IMR-90 (cell line): ENCODE measurements at regions not wholly inside any gene's neighbourhood (a gene's known extent, or its start where the extent isn't known, plus 50 kb on each side); places are given as distances from the start of the nearest gene placed in this dataset.

Experiments used
- ATAC-seq: fragments of 200-7000 bp; cut with Tn5 transposase; 2 replicates; pipeline ENCODE4 v1.9.1; 2020; ENCODE audit warnings: low read depth, mild to moderate bottlenecking, moderate library complexity
- BruUV-seq: library from RNA; stranded (reverse); fragments of 400-500 nt; replicated peaks from 2 replicates; lab custom pipeline; 2021; lab: Mats Ljungman, UMichigan
- CTCF ChIA-PET: fragments of 300-600 bp; formaldehyde crosslinking; extraction: SDS; loops from one replicate; lab custom pipeline; 2021; ENCODE audit warnings: antibody characterized with exemption; lab: Yijun Ruan, JAX
- POLR2A ChIA-PET: fragments of 300-600 bp; sonication (Branson Sonifier 250); formaldehyde crosslinking; loops from one replicate; lab custom pipeline; 2022; ENCODE audit warnings: antibody characterized with exemption; ENCODE audit not compliant: unreplicated experiment; lab: Charles Lee
- DNase-seq: peaks from one replicate; pipeline ENCODE4 v3.0.0; 2013
- H2AFZ ChIP-seq: replicated peaks from 2 replicates; pipeline ENCODE3; 2013; ENCODE audit warnings: low read length, mild to moderate bottlenecking; ENCODE audit not compliant: poor library complexity
- H2AK5ac ChIP-seq: 2 replicates; pipeline ENCODE4 v1.6.1; 2013; ENCODE audit warnings: low read depth, low read length, inconsistent platforms
- H2AK9ac ChIP-seq: replicated peaks from 2 replicates; pipeline ENCODE3; 2013; ENCODE audit warnings: mild to moderate bottlenecking, low read depth, low read length, moderate library complexity; ENCODE audit not compliant: poor library complexity
- H2BK120ac ChIP-seq: 2 replicates; pipeline ENCODE4 v1.6.1; 2013; ENCODE audit warnings: low read depth, low read length, inconsistent platforms
- H2BK15ac ChIP-seq: 3 replicates; pipeline ENCODE4 v1.6.1; 2013; ENCODE audit warnings: low read depth, low read length, inconsistent platforms
- H2BK20ac ChIP-seq: 2 replicates; pipeline ENCODE4 v1.6.1; 2013; ENCODE audit warnings: low read depth, mild to moderate bottlenecking, inconsistent platforms, low read length, moderate library complexity
- H2BK5ac ChIP-seq: 2 replicates; pipeline ENCODE4 v1.6.1; 2013; ENCODE audit warnings: mild to moderate bottlenecking, low read depth, low read length, inconsistent platforms; ENCODE audit not compliant: poor library complexity, severe bottlenecking
- H3K14ac ChIP-seq: replicated peaks from 2 replicates; pipeline ENCODE4 v1.6.1; 2013; ENCODE audit warnings: low read depth, low read length, inconsistent platforms
- H3K18ac ChIP-seq: 2 replicates; pipeline ENCODE4 v1.6.1; 2013; ENCODE audit warnings: low read depth, low read length, control low read depth
- H3K23ac ChIP-seq: 2 replicates; pipeline ENCODE4 v1.6.1; 2013; ENCODE audit warnings: low read depth, low read length, inconsistent platforms
- H3K27ac ChIP-seq: 2 replicates; pipeline ENCODE4 v1.5.1; 2013; ENCODE audit warnings: mild to moderate bottlenecking, control low read depth, low read length; ENCODE audit not compliant: insufficient read depth
- H3K27me3 ChIP-seq: 2 replicates; pipeline ENCODE4 v1.6.1; 2013; ENCODE audit warnings: low read length; ENCODE audit not compliant: control insufficient read depth, insufficient read depth
- H3K36me3 ChIP-seq: 2 replicates; pipeline ENCODE4 v1.6.1; 2013; ENCODE audit warnings: low read length, mixed read lengths; ENCODE audit not compliant: control insufficient read depth, insufficient read depth
- H3K4ac ChIP-seq: 2 replicates; pipeline ENCODE4 v1.6.1; 2013; ENCODE audit warnings: low read depth, low read length, inconsistent platforms
- H3K4me1 ChIP-seq: 2 replicates; pipeline ENCODE4 v1.6.1; 2013; ENCODE audit warnings: low read length, mixed read lengths; ENCODE audit not compliant: control insufficient read depth, insufficient read depth
- H3K4me2 ChIP-seq: 2 replicates; pipeline ENCODE4 v1.6.1; 2013; ENCODE audit warnings: low read depth, mild to moderate bottlenecking, control low read depth, low read length, moderate library complexity
- H3K4me3 ChIP-seq: 2 replicates; pipeline ENCODE4 v1.5.1; 2013; ENCODE audit warnings: low read depth, mild to moderate bottlenecking, control low read depth, low read length, moderate library complexity; ENCODE audit not compliant: insufficient read depth
- H3K56ac ChIP-seq: 2 replicates; pipeline ENCODE4 v1.6.1; 2013; ENCODE audit warnings: low read length, inconsistent platforms; ENCODE audit not compliant: insufficient read depth; ENCODE audit errors: extremely low read depth
- H3K79me1 ChIP-seq, 2 experiments: 2 replicates each; pipeline ENCODE4 v1.6.1; 2013; ENCODE audit warnings: low read length in 2 of 2, inconsistent platforms in 1 of 2, low read depth in 1 of 2
- H3K9ac ChIP-seq: 2 replicates; pipeline ENCODE4 v1.6.1; 2013; ENCODE audit warnings: low read depth, low read length, control low read depth
- H3K9me1 ChIP-seq: 2 replicates; pipeline ENCODE4 v1.6.1; 2013; ENCODE audit warnings: low read length, inconsistent platforms; ENCODE audit not compliant: insufficient read depth
- H3K9me3 ChIP-seq: 2 replicates; pipeline ENCODE4 v1.6.1; 2013; ENCODE audit warnings: low read length; ENCODE audit not compliant: control insufficient read depth, insufficient read depth
- H4K20me1 ChIP-seq: 2 replicates; pipeline ENCODE4 v1.6.1; 2013; ENCODE audit warnings: low read length, inconsistent platforms; ENCODE audit not compliant: insufficient read depth
- H4K5ac ChIP-seq: 2 replicates; pipeline ENCODE4 v1.6.1; 2013; ENCODE audit warnings: mild to moderate bottlenecking, low read depth, low read length, control low read depth
- H4K8ac ChIP-seq, 2 experiments: 2 replicates each; pipeline ENCODE4 v1.6.1; 2013; ENCODE audit warnings: low read depth in 2 of 2, low read length in 2 of 2, control low read depth in 1 of 2, inconsistent platforms in 1 of 2
- H4K91ac ChIP-seq: 2 replicates; pipeline ENCODE4 v1.6.1; 2013; ENCODE audit warnings: low read depth, low read length, inconsistent platforms; ENCODE audit not compliant: insufficient read depth
- BHLHE40 ChIP-seq: fragments of 150-350 bp; IDR thresholded peaks from 2 replicates; pipeline ENCODE4 v1.6.1; 2016; ENCODE audit warnings: mild to moderate bottlenecking, low read depth, low read length
- CEBPB ChIP-seq: IDR thresholded peaks from 2 replicates; pipeline ENCODE4 v1.6.1; 2012; ENCODE audit warnings: low read depth, low read length, improper control_type of control experiment
- CHD1 ChIP-seq: IDR thresholded peaks from 2 replicates; pipeline ENCODE4 v1.6.1; 2012; ENCODE audit warnings: low read depth, low read length, improper control_type of control experiment
- MAFK ChIP-seq: IDR thresholded peaks from 2 replicates; pipeline ENCODE4 v1.6.1; 2012; ENCODE audit warnings: low read depth, low read length, improper control_type of control experiment
- MAZ ChIP-seq: IDR thresholded peaks from 2 replicates; pipeline ENCODE4 v1.6.1; 2012; ENCODE audit warnings: low read depth, mild to moderate bottlenecking, low read length, improper control_type of control experiment, moderate library complexity, borderline replicate concordance
- MXI1 ChIP-seq: IDR thresholded peaks from 2 replicates; pipeline ENCODE4 v1.6.1; 2012; ENCODE audit warnings: low read depth, mild to moderate bottlenecking, low read length, moderate library complexity, borderline replicate concordance
- NFE2L2 ChIP-seq: fragments of 150-350 bp; IDR thresholded peaks from 2 replicates; pipeline ENCODE4 v1.6.1; 2016; ENCODE audit warnings: low read depth, mild to moderate bottlenecking, low read length
- RFX5 ChIP-seq: IDR thresholded peaks from 2 replicates; pipeline ENCODE4 v1.8.0; 2012; ENCODE audit warnings: low read depth, mild to moderate bottlenecking, low read length, moderate library complexity
- SMC3 ChIP-seq: fragments of 150-350 bp; IDR thresholded peaks from 2 replicates; pipeline ENCODE4 v1.6.1; 2016; ENCODE audit warnings: low read depth, mild to moderate bottlenecking, antibody characterized with exemption, low read length, moderate library complexity
- USF2 ChIP-seq: fragments of 150-350 bp; IDR thresholded peaks from 2 replicates; pipeline ENCODE4 v1.6.1; 2017; ENCODE audit warnings: mild to moderate bottlenecking, antibody characterized with exemption, low read length, low read depth
- WGBS, 2 experiments: methylation state at CpG; one replicate each; pipeline versions ENCODE4 v1.1.5 to v1.1.7; 2013; ENCODE audit warnings: missing lambda C conversion rate in 2 of 2; ENCODE audit not compliant: insufficient read length in 1 of 2; ENCODE audit errors: extremely low coverage in 2 of 2; 5-methylcytosine and 5-hydroxymethylcytosine counted together
- dilution Hi-C: fragments of 300-500 bp; cut with HindIII; formaldehyde crosslinking; loops from one replicate; pipeline ENCODE4 v1.14.3; 2018; ENCODE audit warnings: low sequenced_read_pairs; ENCODE audit not compliant: unreplicated experiment
- in situ Hi-C: fragments of 300-500 bp; cut with MboI; formaldehyde crosslinking; loops from 3 replicates; pipeline ENCODE4 v1.14.3; 2019; ENCODE audit warnings: low sequenced_read_pairs, inconsistent platforms, mixed read lengths
- intact Hi-C: fragments of 100-400 bp; cut with micrococcal nuclease; formaldehyde crosslinking; loops from 2 replicates; pipeline ENCODE4 v1.10.0; 2022
- TF ChIP-seq, protein P1 (sequence below): fragments of 150-350 bp; IDR thresholded peaks from 2 replicates; pipeline ENCODE4 v1.6.1; 2016; ENCODE audit warnings: low read depth, mild to moderate bottlenecking, low read length, moderate library complexity, borderline replicate concordance
- TF ChIP-seq, protein P2 (sequence below): conservative IDR thresholded peaks from 2 replicates; pipeline ENCODE4 v1.5.1; 2012; ENCODE audit warnings: mild to moderate bottlenecking, low read depth, low read length, improper control_type of control experiment

DNA sequence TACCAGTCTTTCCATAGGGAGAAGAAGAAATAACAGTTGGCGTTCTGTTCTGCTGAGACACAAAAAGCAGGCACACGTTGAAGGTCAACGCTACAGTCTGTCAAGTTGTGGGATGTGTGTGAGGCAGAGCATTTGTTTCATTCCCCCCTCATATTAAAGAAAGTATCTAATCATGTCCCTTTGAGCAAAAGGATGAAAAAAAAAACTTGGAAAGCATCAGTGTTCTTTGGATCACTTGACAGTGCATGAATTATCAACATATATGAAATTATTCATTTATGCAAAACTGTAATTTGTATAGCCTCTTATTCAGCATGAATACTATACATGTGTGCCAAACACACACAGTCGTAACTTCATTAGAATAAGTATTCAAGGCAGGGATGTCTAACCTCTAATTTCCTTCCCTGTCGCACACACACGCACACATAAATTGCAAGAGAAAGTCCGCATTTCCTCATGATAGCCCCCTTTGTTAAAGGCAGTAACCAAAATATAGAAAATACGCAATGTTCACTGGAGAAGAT, 228.6 kb downstream of the RND3 start:
- dilution Hi-C loops = no loop called here
- H3K4me3 ChIP-seq = no peak overlapping the region
- no peaks in the 10 kb centered on the region for H3K79me1 ChIP-seq
- no peaks in the 10 kb centered on the region for H3K36me3 ChIP-seq
- POLR2A ChIA-PET = no interaction called here
- H3K4me2 ChIP-seq = no peak overlapping the region
- H3K23ac ChIP-seq = no peak overlapping the region
- H2AFZ ChIP-seq = no peak overlapping the region
- DNase-seq = no peak
- H3K9ac ChIP-seq = no peak overlapping the region
- no peak overlapping the region for H2BK5ac ChIP-seq
- H3K27me3 ChIP-seq = no peaks in the 10 kb centered on the region
- H3K18ac ChIP-seq = no peak overlapping the region
- no peak overlapping the region for H4K8ac ChIP-seq
- no peak overlapping the region for H3K14ac ChIP-seq
- no TSS peak for BruUV-seq
- no peak overlapping the region; the same call in 1 of the 2 replicates for H2BK20ac ChIP-seq
- in situ Hi-C loops = no loop called here
- no peaks in the 10 kb centered on the region for H4K20me1 ChIP-seq
- 0 out of 3 replicates have a peak overlapping the region, but pooled peaks have one; percentile 35 for H2BK15ac ChIP-seq
- no CpG with 5 or more reads among the region's 8 CpGs for whole genome bisulfite sequencing, 2 experiments
- no peaks in the 10 kb centered on the region for H3K9me3 ChIP-seq
- no peak overlapping the region for H3K4ac ChIP-seq
- intact Hi-C loops = no loop called here
- CTCF ChIA-PET = no interaction called here
- no peak overlapping the region for H2BK120ac ChIP-seq
- no peak overlapping the region for H2AK9ac ChIP-seq
- H3K9me1 ChIP-seq = no peaks in the 10 kb centered on the region
- no peak overlapping the region for H3K56ac ChIP-seq
- no peak for ATAC-seq
- peak overlapping the region; percentile 73; the same call in 1 of the 2 replicates for H2AK5ac ChIP-seq
- TF ChIP-seq BHLHE40 (no peak), MXI1 (no peak), MAFK (no peak), USF2 (no peak), SMC3 (no peak), RFX5 (no peak), CHD1 (no peak), MAZ (no peak), NFE2L2 (no peak), CEBPB (no peak)
- TF ChIP-seq, protein P1, sequence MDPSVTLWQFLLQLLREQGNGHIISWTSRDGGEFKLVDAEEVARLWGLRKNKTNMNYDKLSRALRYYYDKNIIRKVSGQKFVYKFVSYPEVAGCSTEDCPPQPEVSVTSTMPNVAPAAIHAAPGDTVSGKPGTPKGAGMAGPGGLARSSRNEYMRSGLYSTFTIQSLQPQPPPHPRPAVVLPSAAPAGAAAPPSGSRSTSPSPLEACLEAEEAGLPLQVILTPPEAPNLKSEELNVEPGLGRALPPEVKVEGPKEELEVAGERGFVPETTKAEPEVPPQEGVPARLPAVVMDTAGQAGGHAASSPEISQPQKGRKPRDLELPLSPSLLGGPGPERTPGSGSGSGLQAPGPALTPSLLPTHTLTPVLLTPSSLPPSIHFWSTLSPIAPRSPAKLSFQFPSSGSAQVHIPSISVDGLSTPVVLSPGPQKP = no peak
- TF ChIP-seq, protein P2, sequence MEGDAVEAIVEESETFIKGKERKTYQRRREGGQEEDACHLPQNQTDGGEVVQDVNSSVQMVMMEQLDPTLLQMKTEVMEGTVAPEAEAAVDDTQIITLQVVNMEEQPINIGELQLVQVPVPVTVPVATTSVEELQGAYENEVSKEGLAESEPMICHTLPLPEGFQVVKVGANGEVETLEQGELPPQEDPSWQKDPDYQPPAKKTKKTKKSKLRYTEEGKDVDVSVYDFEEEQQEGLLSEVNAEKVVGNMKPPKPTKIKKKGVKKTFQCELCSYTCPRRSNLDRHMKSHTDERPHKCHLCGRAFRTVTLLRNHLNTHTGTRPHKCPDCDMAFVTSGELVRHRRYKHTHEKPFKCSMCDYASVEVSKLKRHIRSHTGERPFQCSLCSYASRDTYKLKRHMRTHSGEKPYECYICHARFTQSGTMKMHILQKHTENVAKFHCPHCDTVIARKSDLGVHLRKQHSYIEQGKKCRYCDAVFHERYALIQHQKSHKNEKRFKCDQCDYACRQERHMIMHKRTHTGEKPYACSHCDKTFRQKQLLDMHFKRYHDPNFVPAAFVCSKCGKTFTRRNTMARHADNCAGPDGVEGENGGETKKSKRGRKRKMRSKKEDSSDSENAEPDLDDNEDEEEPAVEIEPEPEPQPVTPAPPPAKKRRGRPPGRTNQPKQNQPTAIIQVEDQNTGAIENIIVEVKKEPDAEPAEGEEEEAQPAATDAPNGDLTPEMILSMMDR = no peak
- no peak overlapping the region for H3K27ac ChIP-seq
- no peak overlapping the region; the same call in 1 of the 2 replicates for H4K91ac ChIP-seq
- H3K4me1 ChIP-seq = peaks cover 6% of the 10 kb centered on the region; the same call in 1 of the 2 replicates
- H4K5ac ChIP-seq = no peak overlapping the region
